ENCODE measurements at regions not wholly inside any gene's neighbourhood (a gene's known extent, or its start where the extent isn't known, plus 50 kb on each side); places are given as distances from the start of the nearest gene placed in this dataset.

GRCh38 chr2:195027947-195028346, 629.1 kb upstream of the SLC39A10 start:
- DNase-seq (ENCODE audit: low read depth in 1 of 2, low spot score in 1 of 2) (no peak), FAIRE-seq (no peak), ATAC-seq (peak; percentile 30 to 55; a peak in 3 of 6 replicates)
- Histone ChIP-seq H3K4me1 (peaks cover 8% of the 10 kb centered on the region; the same call in 2 of the 3 replicates), H3K9me3 (no peaks in the 10 kb centered on the region), H3K4me2 (no peak overlapping the region), H3K27ac (no peak overlapping the region), H3K4me3 (no peak overlapping the region)
- ChIA-PET POLR2A (no interaction called here), CTCF (no interaction called here)
- no peak for TF ChIP-seq TFCP2L1 (CRISPR knock-in tag; IDR thresholded peaks at IDR 0.05)
- 53% methylated on average over 4 of the region's 4 CpGs for WGBS (ENCODE audit: missing lambda C conversion rate)

- Histone ChIP-seq H3K4me2 (peak overlapping the region; percentile 10; the same call in 1 of the 3 replicates), H3K27ac (peak overlapping the region in 1 of 2 experiments; percentile 40; a peak in 1 of 6 replicates), H3K4me3 (no peak overlapping the region), H3K4me1 (peaks cover 8% of the 10 kb centered on the region; the same call in 2 of the 3 replicates), H3K9me3 (no peaks in the 10 kb centered on the region)
- 86% methylated on average over 1 of the region's 1 CpG for WGBS (ENCODE audit: missing lambda C conversion rate)
- CTCF ChIA-PET = interaction anchor here (1.6 kb wide), 1 partner anchor 9 kb away, joined by 5 read pairs; no protein-coding TSS in a partner anchor
- TF ChIP-seq JUN (IDR thresholded peaks at IDR 0.05) (no peak), BCL3 (IDR thresholded peaks at IDR 0.05) (no peak), PBX3 (IDR thresholded peaks at IDR 0.05) (no peak), ZNF302 (CRISPR knock-in tag; IDR thresholded peaks at IDR 0.05) (no peak), EP300 (IDR thresholded peaks at IDR 0.05) (no peak), RFX5 (IDR thresholded peaks at IDR 0.05) (no peak), ZFP36 (IDR thresholded peaks at IDR 0.05; ENCODE audit: borderline replicate concordance, partially characterized antibody) (no peak), FOXS1 (CRISPR knock-in tag; IDR thresholded peaks at IDR 0.05) (no peak), TFCP2L1 (CRISPR knock-in tag; IDR thresholded peaks at IDR 0.05) (no peak), TP53 (CRISPR knock-in tag; IDR thresholded peaks at IDR 0.05) (no peak), CEBPB (IDR thresholded peaks at IDR 0.05) (no peak), HOXA7 (CRISPR knock-in tag; IDR thresholded peaks at IDR 0.05) (no peak), E2F6 (IDR thresholded peaks at IDR 0.05; ENCODE audit: borderline replicate concordance, low read depth) (no peak)
- peak in 1 of 2 experiments; percentile 33 for DNase-seq (ENCODE audit: low read depth in 1 of 2, low spot score in 1 of 2)
- no peak for FAIRE-seq
- POLR2A ChIA-PET = no interaction called here
- ATAC-seq = peak; percentile 43 to 62; a peak in 3 of 6 replicates
Measured at GRCh38 chr2:195026261-195026660, 630.8 kb upstream of the SLC39A10 start.

GRCh38 chr2:195022508-195022830, 634.6 kb upstream of the SLC39A10 start:
- FAIRE-seq (no peak), DNase-seq (ENCODE audit: low read depth in 1 of 2, low spot score in 1 of 2) (no peak), ATAC-seq (no peak)
- Histone ChIP-seq H3K4me1 (peaks cover 8% of the 10 kb centered on the region; the same call in 2 of the 3 replicates), H3K27ac (no peak overlapping the region), H3K4me2 (no peak overlapping the region), H3K4me3 (no peak overlapping the region), H3K9me3 (no peaks in the 10 kb centered on the region)
- ChIA-PET POLR2A (no interaction called here), CTCF (interaction anchor here (1.2 kb wide), 1 partner anchor 8 kb away, joined by 3 read pairs; no protein-coding TSS in a partner anchor)
- whole genome bisulfite sequencing (ENCODE audit: missing lambda C conversion rate) = 66% methylated on average over 4 of the region's 4 CpGs
- TF ChIP-seq JUNB (IDR thresholded peaks at IDR 0.05) (no peak), CEBPB (IDR thresholded peaks at IDR 0.05) (no peak), ZFP36 (IDR thresholded peaks at IDR 0.05; ENCODE audit: borderline replicate concordance, partially characterized antibody) (no peak), PBX3 (IDR thresholded peaks at IDR 0.05) (no peak), NPAS2 (CRISPR knock-in tag; IDR thresholded peaks at IDR 0.05; ENCODE audit: borderline replicate concordance) (no peak), E2F6 (IDR thresholded peaks at IDR 0.05; ENCODE audit: borderline replicate concordance, low read depth) (no peak), HOXA7 (CRISPR knock-in tag; IDR thresholded peaks at IDR 0.05) (no peak), HOXB13 (CRISPR knock-in tag; IDR thresholded peaks at IDR 0.05; ENCODE audit: low read depth) (no peak), ZSCAN20 (CRISPR knock-in tag; IDR thresholded peaks at IDR 0.05) (no peak), HOXB5 (CRISPR knock-in tag; IDR thresholded peaks at IDR 0.05) (no peak), TFCP2L1 (CRISPR knock-in tag; IDR thresholded peaks at IDR 0.05) (no peak), BCL3 (IDR thresholded peaks at IDR 0.05) (no peak), CHD4 (IDR thresholded peaks at IDR 0.05; ENCODE audit: borderline replicate concordance) (no peak), USF2 (IDR thresholded peaks at IDR 0.05) (no peak), HDAC2 (IDR thresholded peaks at IDR 0.05) (no peak), CHD2 (IDR thresholded peaks at IDR 0.05; ENCODE audit: low read length, partially characterized antibody) (no peak), HES2 (IDR thresholded peaks at IDR 0.05) (no peak), MAFK (IDR thresholded peaks at IDR 0.05; ENCODE audit: partially characterized antibody) (no peak)
